22Rv1 (cell line): ENCODE measurements at regions not wholly inside any gene's neighbourhood (a gene's known extent, or its start where the extent isn't known, plus 50 kb on each side); places are given as distances from the start of the nearest gene placed in this dataset.

Source experiments
- ZFX ChIP-seq: fragments of 450-650 bp; IDR thresholded peaks from 2 replicates; pipeline ENCODE4 v1.6.1; 2017; ENCODE audit warnings: antibody characterized with exemption, borderline replicate concordance
- TF ChIP-seq, protein P1 (sequence below): fragments of 450-650 bp; IDR thresholded peaks from 2 replicates; pipeline ENCODE4 v1.5.1; 2017; ENCODE audit warnings: mild to moderate bottlenecking

DNA sequence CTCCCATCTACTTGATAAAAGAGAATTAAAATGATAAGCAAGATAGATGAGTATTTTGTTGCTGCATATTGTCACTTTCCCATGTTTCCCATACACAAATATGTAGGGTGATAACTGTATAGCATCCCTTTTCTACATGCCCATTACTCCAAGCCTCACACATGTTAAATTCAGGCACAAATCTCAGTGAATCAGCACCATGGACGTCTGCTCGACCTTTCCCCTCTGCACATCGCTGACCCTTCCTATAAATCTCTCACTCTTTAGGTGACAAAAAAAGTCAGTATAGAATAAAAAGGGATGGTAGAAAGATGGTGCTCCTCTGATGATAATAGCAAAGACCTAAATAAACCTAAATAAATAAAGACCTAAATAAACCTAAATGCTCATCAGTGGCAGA lies 1097.7 kb upstream of the C9orf72 start:
- TF ChIP-seq, protein P1, sequence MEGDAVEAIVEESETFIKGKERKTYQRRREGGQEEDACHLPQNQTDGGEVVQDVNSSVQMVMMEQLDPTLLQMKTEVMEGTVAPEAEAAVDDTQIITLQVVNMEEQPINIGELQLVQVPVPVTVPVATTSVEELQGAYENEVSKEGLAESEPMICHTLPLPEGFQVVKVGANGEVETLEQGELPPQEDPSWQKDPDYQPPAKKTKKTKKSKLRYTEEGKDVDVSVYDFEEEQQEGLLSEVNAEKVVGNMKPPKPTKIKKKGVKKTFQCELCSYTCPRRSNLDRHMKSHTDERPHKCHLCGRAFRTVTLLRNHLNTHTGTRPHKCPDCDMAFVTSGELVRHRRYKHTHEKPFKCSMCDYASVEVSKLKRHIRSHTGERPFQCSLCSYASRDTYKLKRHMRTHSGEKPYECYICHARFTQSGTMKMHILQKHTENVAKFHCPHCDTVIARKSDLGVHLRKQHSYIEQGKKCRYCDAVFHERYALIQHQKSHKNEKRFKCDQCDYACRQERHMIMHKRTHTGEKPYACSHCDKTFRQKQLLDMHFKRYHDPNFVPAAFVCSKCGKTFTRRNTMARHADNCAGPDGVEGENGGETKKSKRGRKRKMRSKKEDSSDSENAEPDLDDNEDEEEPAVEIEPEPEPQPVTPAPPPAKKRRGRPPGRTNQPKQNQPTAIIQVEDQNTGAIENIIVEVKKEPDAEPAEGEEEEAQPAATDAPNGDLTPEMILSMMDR = no peak
- TF ChIP-seq ZFX = no peak
